VCaP (cell line): ENCODE measurements at regions not wholly inside any gene's neighbourhood (a gene's known extent, or its start where the extent isn't known, plus 50 kb on each side); places are given as distances from the start of the nearest gene placed in this dataset.

Source experiments
- H3K27ac ChIP-seq: fragments of 450-650 bp; 2 replicates; pipeline ENCODE4 v1.5.1; 2017
- CTCF ChIP-seq: fragments of 450-650 bp; conservative IDR thresholded peaks from 2 replicates; pipeline ENCODE4 v1.5.1; 2017; ENCODE audit warnings: mild to moderate bottlenecking, moderate library complexity

DNA sequence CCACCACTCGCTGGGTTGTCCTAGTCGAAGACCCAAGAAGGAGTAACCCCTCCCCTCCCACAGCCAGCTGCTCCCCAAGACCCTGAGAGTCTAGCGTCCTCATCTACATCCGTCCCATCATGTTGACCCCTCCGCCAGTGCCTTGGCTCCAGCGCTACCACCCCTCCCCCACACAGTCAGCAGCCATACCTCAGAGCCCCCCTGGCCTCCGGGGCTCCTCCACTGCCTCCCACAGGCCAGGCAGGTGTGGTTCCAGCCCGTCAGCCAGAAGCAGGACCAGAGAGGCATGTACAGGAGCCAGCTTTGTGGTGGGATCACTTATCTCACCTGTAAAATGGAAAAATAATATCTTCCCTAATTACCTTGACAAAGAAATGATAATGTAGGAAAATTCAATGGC is 51.5 kb upstream of the PHF21B start:
- no peak overlapping the region for H3K27ac ChIP-seq
- TF ChIP-seq CTCF = no peak

- no peak overlapping the region for H3K27ac ChIP-seq
These were observed 54.8 kb upstream of the PHF21B start for GRCh38 chr22:45064313-45065278.

GRCh38 chr22:45065726-45066125 is 55.9 kb upstream of the PHF21B start:
- H3K27ac ChIP-seq = no peak overlapping the region
- no peak for TF ChIP-seq CTCF

More at GRCh38 chr22:45064313-45065278, 54.8 kb upstream of the PHF21B start:
- TF ChIP-seq CTCF = no peak

DNA sequence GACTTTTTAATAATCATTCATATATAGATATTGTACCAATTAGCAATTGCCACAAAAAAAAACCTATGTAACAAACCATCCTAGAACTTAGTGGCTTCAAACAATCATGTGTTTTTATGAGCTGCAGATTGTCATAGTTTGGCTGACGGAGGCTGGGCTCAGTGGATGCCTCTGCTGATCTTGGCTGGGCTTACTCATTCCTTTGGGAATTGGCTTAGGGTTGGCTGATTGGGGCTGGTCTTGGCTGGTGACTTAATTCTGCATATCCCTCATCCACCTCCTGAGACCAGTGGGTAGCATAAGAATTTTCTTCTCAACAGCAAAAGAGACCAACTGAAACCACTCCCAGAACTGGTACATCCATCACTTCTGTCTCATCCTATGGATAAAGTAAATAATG is 57.9 kb upstream of the PHF21B start:
- TF ChIP-seq CTCF = no peak
- H3K27ac ChIP-seq = no peak overlapping the region

DNA sequence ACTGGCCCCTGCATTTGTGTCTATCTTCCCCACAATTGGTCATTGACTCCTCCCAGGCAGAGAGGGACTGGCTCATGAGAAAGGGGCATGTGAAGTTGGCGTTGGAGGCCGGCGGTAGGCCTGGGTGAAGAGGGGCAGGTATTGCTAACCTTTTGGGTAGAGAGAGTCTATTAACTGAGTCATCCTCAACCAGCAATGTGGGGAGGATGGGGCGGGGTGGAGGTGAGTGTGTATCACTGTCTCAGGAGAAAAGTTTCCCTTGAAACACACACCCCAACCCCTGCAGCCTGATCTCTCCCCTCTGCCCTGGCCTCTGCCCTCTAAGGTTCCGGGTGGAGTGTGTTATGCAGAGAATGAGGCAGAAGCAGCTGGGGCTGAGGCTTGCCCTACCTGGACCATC is 60.1 kb upstream of the PHF21B start:
- TF ChIP-seq CTCF = no peak
- no peak overlapping the region for H3K27ac ChIP-seq

GRCh38 chr22:45071618-45072017 is 61.8 kb upstream of the PHF21B start:
- TF ChIP-seq CTCF = no peak
- no peak overlapping the region for H3K27ac ChIP-seq

DNA sequence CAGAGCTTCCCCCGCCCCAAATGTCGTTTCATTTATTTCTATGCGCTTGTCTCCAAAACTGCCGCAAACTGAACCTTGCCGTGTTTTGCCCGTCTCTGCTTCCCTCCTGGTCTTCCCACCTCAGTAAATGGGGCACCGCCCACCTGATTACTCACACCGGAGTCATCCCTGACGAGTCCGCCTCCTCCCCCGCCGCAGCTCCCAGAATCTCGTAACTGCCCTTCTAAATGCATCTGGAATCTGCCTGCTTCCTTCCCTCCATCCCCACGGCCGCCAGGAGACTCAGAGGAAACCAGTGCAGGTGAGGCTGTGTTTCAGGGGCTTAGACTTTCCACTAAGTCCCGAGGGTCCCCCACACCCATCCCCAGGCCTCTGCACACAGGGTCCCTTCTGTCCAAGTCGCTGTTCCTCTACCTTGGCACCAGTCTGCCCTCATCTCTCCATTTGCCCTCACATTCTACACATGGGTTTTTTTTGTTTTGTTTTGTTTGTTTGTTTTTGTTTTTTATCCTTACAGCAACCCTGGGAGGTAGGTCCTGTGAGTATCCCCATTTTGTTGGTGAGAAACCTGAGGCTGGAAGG is 62.6 kb upstream of the PHF21B start:
- H3K27ac ChIP-seq = no peak overlapping the region
- TF ChIP-seq CTCF = no peak
